Islet precursor cell (in vitro differentiated cells): ENCODE measurements at regions not wholly inside any gene's neighbourhood (a gene's known extent, or its start where the extent isn't known, plus 50 kb on each side); places are given as distances from the start of the nearest gene placed in this dataset.

Experiments used
- DNase-seq: peaks from one replicate; pipeline ENCODE4 v3.0.0-alpha.2; 2018

DNA sequence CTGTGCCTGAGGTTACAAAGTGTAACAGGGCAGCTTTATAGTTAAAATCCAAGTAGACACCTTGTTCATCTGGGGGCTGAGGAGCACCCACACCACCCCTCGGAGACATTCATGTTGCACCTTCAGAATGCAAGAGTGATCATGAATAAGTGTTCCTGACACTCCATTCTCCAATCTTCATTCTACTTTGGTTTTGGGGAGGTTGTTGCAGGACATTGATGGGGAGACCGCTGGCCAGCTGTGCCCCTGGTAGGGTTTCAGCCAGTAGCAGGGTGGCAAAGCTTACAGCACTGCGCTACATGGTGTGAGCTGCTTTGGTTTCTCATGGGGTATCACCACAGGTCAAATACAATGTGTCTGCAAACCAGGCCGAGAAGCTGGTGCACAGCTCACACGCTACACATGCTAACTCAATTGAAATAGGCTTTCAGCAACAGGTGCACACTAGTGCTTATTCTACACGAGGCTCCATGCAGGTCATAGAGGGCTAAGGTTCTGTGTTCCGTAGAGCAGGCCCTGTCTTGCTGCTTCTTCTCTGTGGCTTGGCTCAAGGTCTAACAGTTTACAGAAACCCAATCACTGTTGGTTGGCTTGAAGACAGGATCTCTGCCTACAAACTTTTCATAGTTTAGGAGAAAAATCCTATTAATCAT, 317.4 kb upstream of the ZNF32 start:
- DNase-seq, result peak; percentile 24

DNA sequence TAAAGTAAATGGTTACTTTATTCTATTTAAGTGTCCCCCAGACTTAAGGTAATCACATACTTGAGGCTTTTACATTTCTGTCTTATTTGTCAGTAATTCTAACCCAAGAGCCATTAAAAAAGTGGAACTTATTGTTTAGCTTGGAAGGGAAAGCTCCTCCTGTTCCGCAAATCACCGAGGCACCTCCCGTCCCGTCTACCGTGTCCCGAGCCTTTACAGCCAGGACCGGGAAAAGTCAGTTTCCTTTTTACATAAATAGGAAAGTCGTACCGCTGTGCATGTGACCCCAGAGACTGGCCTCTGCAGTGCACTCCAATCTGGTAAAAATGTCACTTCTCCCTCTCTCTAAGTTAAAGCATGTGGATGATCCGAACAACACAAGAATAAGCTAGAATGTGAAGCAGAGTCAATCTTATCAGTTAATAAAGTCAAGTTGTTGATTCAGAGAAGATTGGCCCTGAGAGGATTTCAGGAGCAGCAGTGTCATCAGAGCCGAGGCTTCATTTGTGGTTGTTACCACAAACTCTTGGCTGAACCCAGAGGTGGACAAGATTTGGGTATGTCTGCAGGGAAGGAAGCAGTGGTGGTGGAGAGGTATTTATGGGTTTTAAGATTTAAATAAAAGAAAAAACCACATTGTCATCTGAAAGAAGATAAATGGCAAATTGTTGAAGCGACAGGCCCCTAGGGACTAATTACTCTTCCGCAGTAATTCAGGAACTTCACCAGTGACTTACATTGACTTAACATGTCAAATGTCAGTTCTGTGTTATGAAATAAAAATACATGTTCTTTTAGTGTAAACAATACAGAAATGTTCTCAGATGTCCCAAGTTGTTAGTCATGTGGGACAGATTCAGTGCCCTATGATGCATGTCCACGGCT, 316.6 kb upstream of the ZNF32 start:
- DNase-seq, result peak; percentile 29

DNA sequence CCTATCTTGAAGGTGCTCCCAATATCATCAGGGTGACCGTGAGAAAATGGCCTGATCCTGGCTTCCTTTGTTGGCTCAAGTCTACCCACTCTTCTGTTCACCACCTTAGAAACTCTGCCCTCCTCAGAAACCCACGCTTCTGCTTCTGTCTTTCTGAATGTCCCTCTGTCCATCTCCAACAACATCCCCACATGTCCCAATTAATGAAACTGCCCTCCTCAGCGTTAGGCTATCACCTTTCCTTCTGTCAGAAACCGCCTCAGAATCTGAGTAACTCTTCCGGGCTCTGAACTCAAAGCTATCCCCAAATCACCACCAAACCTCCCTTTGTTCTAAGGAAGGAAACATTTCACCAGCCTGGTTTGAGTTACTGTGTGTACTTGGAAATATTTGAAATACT, 315.8 kb upstream of the ZNF32 start:
- DNase-seq, result peak; percentile 18

DNA sequence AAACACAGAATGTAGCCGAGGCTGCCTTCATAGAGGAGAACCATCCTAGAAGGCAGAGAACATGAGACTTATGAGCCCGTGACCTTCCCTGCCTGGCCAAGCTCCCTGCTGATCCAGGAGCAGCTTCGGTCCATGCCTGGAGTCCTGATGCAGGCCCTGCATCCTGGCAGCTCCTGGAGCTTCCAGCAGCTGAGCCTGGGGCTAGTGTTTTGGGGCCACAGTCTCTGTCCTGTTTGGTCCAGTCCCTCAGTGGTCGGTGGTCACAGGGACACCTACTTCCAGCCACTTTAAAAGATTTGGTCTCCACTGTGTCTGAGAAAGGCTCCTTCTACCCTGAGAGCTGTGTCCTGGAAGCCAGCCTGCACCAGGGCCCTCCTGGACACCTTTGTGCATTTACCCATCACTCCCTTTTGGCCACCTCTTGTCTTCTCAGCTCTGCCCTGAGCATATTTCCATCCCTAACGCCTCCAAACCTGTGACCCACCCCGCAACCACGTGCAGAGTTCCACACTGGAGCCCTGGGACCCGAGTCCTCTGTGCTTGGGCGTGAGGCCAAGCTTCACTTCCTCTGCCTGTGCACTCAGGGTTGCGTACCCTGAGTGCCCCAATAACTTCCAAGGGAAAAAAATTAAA, 315.2 kb upstream of the ZNF32 start:
- peak; percentile 26 for DNase-seq

GRCh38 chr10:43963379-43963778, 314.7 kb upstream of the ZNF32 start:
- DNase-seq, result peak; percentile 17

DNA sequence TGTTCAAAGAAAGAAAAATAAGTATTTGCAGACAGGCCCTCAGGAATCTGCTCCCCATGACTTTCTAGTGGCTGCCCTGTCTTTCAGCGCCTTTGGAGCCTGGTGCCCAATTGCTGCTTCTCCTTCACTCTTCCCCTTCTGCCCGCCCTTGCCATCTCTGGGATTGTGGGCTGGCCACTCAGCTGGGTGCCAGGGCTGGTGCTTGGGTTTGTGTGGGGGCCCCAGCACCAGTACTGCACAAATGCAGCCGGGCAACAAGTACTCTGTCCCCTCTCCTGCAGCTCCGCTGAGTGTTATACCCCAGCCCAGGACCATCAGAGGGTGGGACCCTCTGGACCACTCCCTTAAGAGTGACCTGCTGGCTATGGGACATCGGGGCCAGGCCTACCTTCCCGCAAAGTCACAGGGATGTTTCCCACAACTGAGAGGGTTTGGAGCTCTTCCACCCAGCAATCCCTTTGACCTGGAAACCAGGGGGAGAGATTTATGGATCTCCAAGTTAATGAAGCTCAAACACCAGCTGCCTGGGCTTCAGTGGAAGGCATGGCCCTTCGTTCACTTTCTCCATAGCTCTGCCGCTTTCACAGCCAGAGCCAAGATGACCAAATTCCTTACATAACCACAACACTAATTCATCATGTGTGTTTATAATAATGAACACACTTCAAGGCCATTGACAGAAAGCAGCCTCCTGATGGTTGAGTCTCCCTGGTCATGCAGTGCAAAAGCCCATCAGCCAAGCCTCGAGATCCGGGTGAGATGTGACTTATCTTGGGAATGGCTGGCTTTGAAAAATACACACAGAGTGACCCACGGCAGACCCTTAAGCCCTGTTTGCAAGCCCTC, 313.9 kb upstream of the ZNF32 start:
- DNase-seq, result peak; percentile 42

DNA sequence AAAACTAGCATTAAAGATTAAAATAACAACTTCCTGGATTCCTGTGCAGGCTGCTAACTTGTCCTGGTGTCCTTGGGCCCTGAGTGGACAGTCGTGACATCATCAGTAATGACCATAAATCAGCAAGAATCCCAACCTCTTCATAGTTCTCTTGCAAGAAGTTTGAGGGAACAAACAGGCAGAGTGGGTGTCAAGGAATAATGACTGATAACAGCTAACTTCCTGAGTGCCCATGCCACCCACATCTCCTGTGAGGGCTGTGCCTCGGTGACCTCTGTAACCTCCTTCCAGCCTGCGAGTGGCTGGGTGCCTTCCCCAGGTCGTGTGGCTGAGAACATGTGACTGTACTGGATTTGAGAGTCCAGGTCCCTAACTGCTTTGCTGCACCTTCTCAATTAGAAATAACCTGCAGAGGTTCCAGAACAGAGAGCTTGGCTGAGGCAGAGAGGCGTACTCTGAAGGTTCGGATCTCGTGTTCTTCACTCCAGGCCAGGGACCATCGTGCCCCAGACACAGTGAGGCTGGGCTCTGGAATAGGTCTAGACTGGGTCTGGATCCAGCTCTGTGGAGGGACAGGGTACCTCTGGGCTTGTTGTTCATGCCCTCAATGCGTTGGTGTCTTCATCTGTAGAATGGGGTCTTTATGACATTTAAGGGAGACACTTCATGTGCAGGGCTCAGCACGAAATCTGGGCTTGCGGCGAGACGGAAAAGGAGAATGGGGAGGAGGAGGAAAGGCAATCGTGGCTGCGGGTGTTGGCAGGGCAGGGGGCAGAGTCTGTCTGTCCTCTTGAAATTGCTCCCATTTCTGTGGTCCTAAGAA, 313.1 kb upstream of the ZNF32 start:
- DNase-seq, result peak; percentile 41

- peak; percentile 5 for DNase-seq
Observed at GRCh38 chr10:43960981-43961380, 312.3 kb upstream of the ZNF32 start.

DNA sequence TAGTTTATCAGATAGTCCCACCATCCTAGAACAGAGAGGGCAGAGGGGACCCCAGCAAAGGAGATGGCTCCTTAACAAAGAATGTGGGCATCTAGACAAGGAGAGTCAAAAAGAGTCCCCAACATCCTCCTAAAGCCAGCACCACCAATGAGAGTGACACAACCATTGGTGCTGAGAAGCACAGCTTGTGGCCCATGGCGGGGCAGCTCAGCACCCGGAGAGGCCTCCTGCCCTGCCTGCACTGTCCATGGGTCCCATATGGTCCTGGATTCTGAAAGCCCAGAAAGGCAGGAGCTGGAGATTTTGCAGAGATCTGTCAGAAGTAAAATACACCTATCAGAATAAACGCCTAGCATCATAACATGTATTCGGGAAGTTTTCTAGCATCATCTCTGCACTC, 311.8 kb upstream of the ZNF32 start:
- peak; percentile 22 for DNase-seq

- DNase-seq, result no peak
Observed at GRCh38 chr10:43960135-43960415, 311.4 kb upstream of the ZNF32 start.

DNA sequence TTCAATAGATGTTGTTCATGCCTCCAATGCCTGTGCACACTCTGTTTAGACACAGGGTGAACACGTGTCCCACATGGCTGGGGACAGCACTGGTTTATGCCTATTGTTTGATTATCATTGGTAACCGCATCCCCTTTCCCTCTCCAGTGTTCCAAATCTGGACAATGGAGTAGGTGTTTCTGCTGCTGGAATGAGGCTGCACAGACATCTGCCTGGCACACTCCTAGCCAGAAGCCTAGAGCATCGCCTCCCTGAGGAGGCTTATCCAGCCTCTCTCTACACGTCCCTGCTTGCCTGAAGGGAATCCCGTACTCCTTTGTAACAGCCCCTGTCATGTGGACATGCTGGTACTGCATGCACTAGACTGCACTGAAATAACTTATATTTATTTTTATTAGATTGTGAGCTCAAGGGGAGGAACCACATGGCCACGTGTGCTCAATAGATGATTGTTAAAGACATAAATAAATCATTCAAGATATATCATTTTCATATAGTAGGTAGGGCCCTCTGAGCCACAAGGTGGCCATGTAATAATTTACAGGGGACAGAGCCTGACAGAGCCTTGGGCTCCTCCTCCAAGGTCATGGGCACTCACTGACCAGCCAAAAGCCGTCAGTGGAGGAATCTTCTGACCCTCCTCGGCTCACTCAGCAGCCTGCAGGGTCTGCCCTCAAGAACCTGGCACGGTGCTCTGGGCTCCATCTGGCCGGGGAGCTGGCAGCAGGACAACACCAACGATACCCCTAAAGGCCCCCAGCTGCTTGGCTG, 310.9 kb upstream of the ZNF32 start:
- DNase-seq, result peak; percentile 35

- DNase-seq, result peak; percentile 39
Observed at GRCh38 chr10:43958964-43959363, 310.3 kb upstream of the ZNF32 start.

GRCh38 chr10:43958071-43958432, 309.4 kb upstream of the ZNF32 start:
- peak; percentile 27 for DNase-seq

GRCh38 chr10:43957267-43958070, 308.8 kb upstream of the ZNF32 start:
- no peak for DNase-seq

GRCh38 chr10:43955978-43956377, 307.3 kb upstream of the ZNF32 start:
- DNase-seq, result no peak

- peak; percentile 29 for DNase-seq
Observed at GRCh38 chr10:43955002-43955596, 306.4 kb upstream of the ZNF32 start.

DNA sequence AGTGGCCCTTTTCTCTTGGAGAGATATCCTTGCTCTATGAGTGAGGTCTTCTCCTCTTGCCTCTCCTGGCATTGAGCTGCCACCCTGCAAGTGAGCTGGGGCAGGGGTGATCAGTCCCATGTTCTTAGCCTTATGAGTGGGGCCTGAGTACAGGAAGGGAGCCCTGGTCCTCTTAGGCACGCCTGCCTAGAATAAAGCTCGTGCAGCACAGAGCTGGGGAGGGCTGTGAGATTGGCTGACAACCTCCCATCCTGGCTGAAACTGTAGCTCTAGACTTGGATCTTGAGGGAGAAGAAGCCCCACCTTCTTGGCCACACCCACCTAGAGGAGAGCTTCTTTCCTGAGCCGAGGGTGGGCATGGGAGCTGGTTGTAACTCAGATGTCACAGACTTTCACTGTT, 305.0 kb upstream of the ZNF32 start:
- DNase-seq, result peak; percentile 24

DNA sequence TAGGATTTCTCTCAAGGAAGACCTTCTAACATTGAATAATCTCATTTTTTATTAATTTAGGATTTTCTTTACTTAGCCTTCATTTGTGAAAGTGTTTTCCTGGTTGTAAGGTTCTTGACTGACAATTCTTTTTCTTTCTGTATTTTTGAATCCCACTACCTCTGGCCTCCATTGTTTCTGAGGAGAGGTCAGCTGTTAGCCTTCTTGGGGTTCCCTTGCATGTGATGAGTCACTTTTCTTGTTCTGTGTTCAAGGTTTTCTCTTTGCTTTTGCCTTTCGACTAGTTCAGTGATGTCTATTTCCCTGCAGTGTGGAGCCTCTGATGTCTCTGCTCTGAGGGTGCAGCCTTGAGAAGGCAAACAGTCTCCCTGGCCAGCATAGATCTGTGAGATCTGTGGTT, 304.1 kb upstream of the ZNF32 start:
- peak; percentile 12 for DNase-seq

DNA sequence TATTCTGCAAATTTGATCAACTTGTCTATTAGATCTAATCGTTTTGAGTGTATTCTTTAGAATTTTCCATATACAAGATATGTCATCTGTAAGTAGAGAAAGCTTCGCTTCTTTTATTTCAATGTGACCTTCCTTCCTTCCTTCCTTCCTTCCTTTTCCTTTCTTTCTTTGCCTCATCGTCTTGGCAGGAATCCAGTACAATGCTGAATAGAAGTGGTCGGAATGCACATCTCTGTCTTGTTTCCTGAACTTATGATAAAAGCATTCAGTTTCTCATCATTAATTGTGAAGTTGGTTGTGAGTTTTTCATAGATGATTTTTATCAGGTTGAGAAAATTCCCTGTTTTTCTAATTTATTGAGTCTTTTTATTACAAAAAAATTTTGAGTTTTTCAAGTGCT, 300.7 kb upstream of the ZNF32 start:
- DNase-seq, result no peak

DNA sequence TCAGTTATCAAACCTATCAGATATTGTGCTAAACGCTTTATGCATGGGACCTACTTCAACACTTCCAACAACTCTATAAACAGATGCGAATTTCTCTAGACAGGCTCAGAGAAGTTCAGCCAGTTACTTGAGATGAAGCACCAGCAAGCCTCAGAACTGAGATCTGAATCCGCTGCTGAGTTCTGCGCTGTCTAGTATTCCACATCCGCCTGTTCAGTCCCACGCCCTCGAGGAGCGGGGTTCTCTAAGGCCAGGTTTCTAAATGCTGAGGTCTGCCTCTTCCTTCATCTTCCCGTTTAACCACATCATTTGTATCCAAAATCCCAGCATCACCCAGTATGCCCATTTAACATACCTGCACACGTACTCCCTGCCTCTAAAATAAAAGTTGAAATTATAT, 297.8 kb upstream of the ZNF32 start:
- DNase-seq, result peak; percentile 5
